ENCODE measurements at regions not wholly inside any gene's neighbourhood (a gene's known extent, or its start where the extent isn't known, plus 50 kb on each side); places are given as distances from the start of the nearest gene placed in this dataset.

DNA sequence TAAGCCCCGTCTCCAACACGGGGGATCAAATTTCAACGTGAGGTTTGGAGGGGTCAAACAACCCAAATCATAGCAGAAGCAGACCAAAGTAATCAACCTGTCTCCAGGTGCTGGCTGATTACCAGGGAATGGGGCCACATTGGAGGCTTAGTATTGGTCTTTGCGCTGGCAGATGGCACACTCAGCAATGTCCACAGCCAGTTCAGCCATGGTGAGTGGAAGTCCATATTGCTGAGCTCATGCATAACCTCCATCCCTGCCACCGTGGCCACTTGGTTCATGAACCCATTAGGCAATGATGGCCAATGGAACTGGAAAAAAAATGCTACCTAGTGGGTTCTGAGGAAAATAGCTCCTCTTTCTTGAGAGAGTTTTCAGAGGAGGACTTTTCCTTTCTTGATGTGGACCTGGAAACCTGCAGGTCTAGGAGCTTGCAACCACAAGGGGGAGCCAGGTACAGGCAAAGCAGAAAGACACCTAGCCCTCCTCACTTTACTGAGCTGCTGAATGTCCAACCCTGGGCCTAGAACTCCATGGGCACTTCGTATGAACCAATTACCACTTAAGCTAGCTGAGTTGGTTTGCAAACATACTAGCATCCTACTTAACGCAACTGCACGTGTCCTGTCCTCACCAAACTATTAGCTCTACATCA is 128.0 kb upstream of the GYPC start:
- no peak for TF ChIP-seq ZNF274 (IDR thresholded peaks at IDR 0.05; ENCODE audit: low read depth, low read length)
- no peak for TF ChIP-seq SUZ12 (IDR thresholded peaks at IDR 0.05; ENCODE audit: extremely low read depth, insufficient read depth, insufficient read length)
- no peak for TF ChIP-seq YY1 (IDR thresholded peaks at IDR 0.05; ENCODE audit: insufficient read depth, insufficient read length)
- peak; percentile 69 for DNase-seq (ENCODE audit: low read depth, low spot score)
- H3K4me3 ChIP-seq (ENCODE audit: insufficient read length, low read depth) = no peak overlapping the region

DNA sequence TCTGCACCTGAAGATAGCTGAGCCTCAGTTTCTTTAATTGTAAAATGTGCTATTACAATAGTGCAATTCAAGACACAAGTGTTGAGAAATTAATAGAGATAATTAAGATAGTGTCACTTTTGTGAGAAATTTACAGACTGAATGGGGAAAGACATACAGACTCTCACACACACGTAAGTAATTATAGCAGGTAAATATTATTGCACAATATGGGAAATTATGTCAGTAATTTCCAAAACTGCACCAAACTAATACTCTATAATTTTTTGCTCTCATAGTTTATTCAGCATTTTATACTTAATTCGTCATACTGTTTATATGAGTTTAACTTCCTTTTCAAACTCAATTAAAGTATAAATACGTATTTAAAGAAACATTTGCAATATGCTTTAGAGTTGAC is 124.9 kb upstream of the GYPC start:
- no peak for DNase-seq (ENCODE audit: low read depth, low spot score)
- Histone ChIP-seq H3K9ac (ENCODE audit: insufficient read length, low read depth) (no peak overlapping the region), H3K4me1 (ENCODE audit: insufficient read depth, insufficient read length) (no peaks in the 10 kb centered on the region), H3K4me3 (ENCODE audit: insufficient read length, low read depth) (no peak overlapping the region), H3K36me3 (ENCODE audit: insufficient read depth, insufficient read length, low read length) (no peaks in the 10 kb centered on the region), H3K9me3 (ENCODE audit: insufficient read depth, low read length) (no peaks in the 10 kb centered on the region), H3K27me3 (ENCODE audit: insufficient read depth, insufficient read length) (no peaks in the 10 kb centered on the region)
- TF ChIP-seq ZNF274 (IDR thresholded peaks at IDR 0.05; ENCODE audit: low read depth, low read length) (no peak), YY1 (IDR thresholded peaks at IDR 0.05; ENCODE audit: insufficient read depth, insufficient read length) (no peak), SUZ12 (IDR thresholded peaks at IDR 0.05; ENCODE audit: extremely low read depth, insufficient read depth, insufficient read length) (no peak)

More for the DNA sequence above, 128.0 kb upstream of the GYPC start:
- H3K27me3 ChIP-seq (ENCODE audit: insufficient read depth, insufficient read length) = no peaks in the 10 kb centered on the region
- no peaks in the 10 kb centered on the region for H3K36me3 ChIP-seq (ENCODE audit: insufficient read depth, insufficient read length, low read length)
- no peaks in the 10 kb centered on the region for H3K9me3 ChIP-seq (ENCODE audit: insufficient read depth, low read length)
- no peak overlapping the region for H3K9ac ChIP-seq (ENCODE audit: insufficient read length, low read depth)
- H3K4me1 ChIP-seq (ENCODE audit: insufficient read depth, insufficient read length) = no peaks in the 10 kb centered on the region

DNA sequence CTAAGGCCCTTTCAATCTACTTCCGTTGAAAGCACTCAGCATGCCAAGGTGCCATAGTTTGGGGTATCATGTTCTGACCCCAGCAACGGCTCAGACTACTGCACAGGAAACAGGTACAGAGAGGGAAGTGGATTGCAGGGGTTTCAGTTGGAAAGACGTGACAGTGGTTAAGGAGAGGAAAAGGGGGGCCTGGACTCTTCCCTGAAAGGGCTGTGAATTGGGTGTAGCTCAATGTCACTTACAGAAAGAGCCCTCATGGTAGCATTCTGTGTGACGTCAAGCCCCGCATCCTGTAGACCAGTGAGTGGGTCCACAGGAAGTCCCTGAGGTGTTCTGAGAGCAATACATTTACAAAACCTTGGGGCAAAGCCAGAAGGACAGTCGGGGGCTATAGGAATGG is 121.5 kb upstream of the GYPC start:
- no peak overlapping the region for H3K4me3 ChIP-seq (ENCODE audit: insufficient read length, low read depth)
- H3K9me3 ChIP-seq (ENCODE audit: insufficient read depth, low read length) = no peaks in the 10 kb centered on the region
- TF ChIP-seq SUZ12 (IDR thresholded peaks at IDR 0.05; ENCODE audit: extremely low read depth, insufficient read depth, insufficient read length) (no peak), YY1 (IDR thresholded peaks at IDR 0.05; ENCODE audit: insufficient read depth, insufficient read length) (no peak), ZNF274 (IDR thresholded peaks at IDR 0.05; ENCODE audit: low read depth, low read length) (no peak)
- H3K36me3 ChIP-seq (ENCODE audit: insufficient read depth, insufficient read length, low read length) = no peaks in the 10 kb centered on the region
- no peak overlapping the region for H3K9ac ChIP-seq (ENCODE audit: insufficient read length, low read depth)
- H3K4me1 ChIP-seq (ENCODE audit: insufficient read depth, insufficient read length) = no peaks in the 10 kb centered on the region
- H3K27me3 ChIP-seq (ENCODE audit: insufficient read depth, insufficient read length) = no peaks in the 10 kb centered on the region
- no peak for DNase-seq (ENCODE audit: low read depth, low spot score)

DNA sequence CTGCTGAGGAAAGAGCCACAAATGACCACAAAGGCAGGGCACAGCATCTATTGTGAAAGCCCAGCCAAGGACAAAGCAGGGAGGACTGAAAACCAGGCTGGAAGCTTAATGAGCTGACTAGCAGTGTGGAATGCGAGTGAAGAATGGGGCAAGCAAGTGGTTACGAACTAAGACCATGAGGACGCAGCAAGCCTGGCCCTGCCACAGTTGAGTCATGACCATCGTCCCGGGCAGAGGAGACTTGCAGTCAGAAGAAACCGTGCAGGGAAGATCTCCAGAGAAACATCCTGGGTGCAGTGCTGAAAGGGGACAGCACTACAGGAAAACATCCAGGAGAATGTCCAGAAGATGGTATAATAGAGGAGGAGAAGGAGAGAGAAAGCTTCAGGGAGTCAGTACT is 120.5 kb upstream of the GYPC start:
- DNase-seq (ENCODE audit: low read depth, low spot score) = no peak
- Histone ChIP-seq H3K9ac (ENCODE audit: insufficient read length, low read depth) (no peak overlapping the region), H3K4me3 (ENCODE audit: insufficient read length, low read depth) (no peak overlapping the region), H3K36me3 (ENCODE audit: insufficient read depth, insufficient read length, low read length) (no peaks in the 10 kb centered on the region), H3K27me3 (ENCODE audit: insufficient read depth, insufficient read length) (no peaks in the 10 kb centered on the region), H3K9me3 (ENCODE audit: insufficient read depth, low read length) (no peaks in the 10 kb centered on the region), H3K4me1 (ENCODE audit: insufficient read depth, insufficient read length) (no peaks in the 10 kb centered on the region)
- no peak for TF ChIP-seq SUZ12 (IDR thresholded peaks at IDR 0.05; ENCODE audit: extremely low read depth, insufficient read depth, insufficient read length)
- TF ChIP-seq YY1 (IDR thresholded peaks at IDR 0.05; ENCODE audit: insufficient read depth, insufficient read length) = no peak
- TF ChIP-seq ZNF274 (IDR thresholded peaks at IDR 0.05; ENCODE audit: low read depth, low read length) = no peak

DNA sequence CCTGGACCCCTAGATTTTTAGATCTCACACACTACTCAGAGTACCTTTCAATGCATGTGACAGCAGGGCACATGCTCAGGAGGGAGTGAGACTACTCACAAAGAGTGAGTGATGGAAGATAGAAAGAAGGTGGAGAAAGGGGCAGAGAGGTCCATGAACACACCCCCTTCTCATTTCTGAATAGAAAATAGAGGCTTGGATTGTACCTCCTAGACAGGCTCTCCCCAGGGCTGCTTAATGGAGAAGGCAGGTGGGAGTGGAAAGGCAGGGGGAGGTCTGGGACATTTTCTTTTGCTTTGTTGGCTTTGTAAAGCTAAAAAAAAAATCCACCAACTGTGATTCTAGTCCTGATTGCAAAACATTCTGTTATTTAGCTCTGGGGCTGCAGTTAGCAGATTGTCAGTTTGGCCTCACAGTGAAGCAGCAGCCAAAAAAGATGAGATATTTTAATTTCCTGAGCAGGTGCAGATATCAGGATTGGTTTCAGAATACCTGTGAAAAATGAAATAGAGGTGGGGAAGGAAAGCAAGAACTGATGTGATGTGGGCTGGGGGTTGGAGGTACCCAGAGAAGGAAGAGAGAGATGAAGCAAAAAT is 119.3 kb upstream of the GYPC start:
- Histone ChIP-seq H3K9ac (ENCODE audit: insufficient read length, low read depth) (no peak overlapping the region), H3K4me1 (ENCODE audit: insufficient read depth, insufficient read length) (no peaks in the 10 kb centered on the region), H3K4me3 (ENCODE audit: insufficient read length, low read depth) (no peak overlapping the region), H3K36me3 (ENCODE audit: insufficient read depth, insufficient read length, low read length) (no peaks in the 10 kb centered on the region), H3K9me3 (ENCODE audit: insufficient read depth, low read length) (0 out of 2 replicates have a peak, but pooled peaks cover 4% of the 10 kb centered on the region), H3K27me3 (ENCODE audit: insufficient read depth, insufficient read length) (no peaks in the 10 kb centered on the region)
- no peak for DNase-seq (ENCODE audit: low read depth, low spot score)
- TF ChIP-seq SUZ12 (IDR thresholded peaks at IDR 0.05; ENCODE audit: extremely low read depth, insufficient read depth, insufficient read length) (no peak), ZNF274 (IDR thresholded peaks at IDR 0.05; ENCODE audit: low read depth, low read length) (no peak), YY1 (IDR thresholded peaks at IDR 0.05; ENCODE audit: insufficient read depth, insufficient read length) (no peak)

DNA sequence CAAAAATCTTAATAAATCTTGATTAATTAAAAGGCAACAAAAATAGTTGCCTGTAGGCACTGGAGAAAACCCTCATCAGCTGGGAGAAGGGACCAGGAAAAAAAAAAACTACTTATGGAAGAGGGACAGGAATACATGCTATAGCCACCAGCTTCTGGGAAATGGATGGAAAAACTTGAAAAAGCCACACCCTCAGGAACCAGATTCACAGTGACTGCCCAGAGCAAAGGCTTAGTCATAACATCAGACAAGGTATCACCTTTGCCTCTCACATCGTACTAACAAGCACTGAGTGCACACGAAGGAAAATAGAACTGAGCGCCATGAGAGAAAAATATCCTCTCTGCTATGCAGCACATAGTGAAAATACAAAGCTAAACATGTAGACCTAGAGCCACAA is 116.9 kb upstream of the GYPC start:
- TF ChIP-seq YY1 (IDR thresholded peaks at IDR 0.05; ENCODE audit: insufficient read depth, insufficient read length) (no peak), ZNF274 (IDR thresholded peaks at IDR 0.05; ENCODE audit: low read depth, low read length) (no peak), SUZ12 (IDR thresholded peaks at IDR 0.05; ENCODE audit: extremely low read depth, insufficient read depth, insufficient read length) (no peak)
- Histone ChIP-seq H3K9me3 (ENCODE audit: insufficient read depth, low read length) (peaks cover 27% of the 10 kb centered on the region), H3K9ac (ENCODE audit: insufficient read length, low read depth) (no peak overlapping the region), H3K4me3 (ENCODE audit: insufficient read length, low read depth) (no peak overlapping the region), H3K27me3 (ENCODE audit: insufficient read depth, insufficient read length) (no peaks in the 10 kb centered on the region), H3K4me1 (ENCODE audit: insufficient read depth, insufficient read length) (no peaks in the 10 kb centered on the region), H3K36me3 (ENCODE audit: insufficient read depth, insufficient read length, low read length) (no peaks in the 10 kb centered on the region)
- DNase-seq (ENCODE audit: low read depth, low spot score) = no peak

DNA sequence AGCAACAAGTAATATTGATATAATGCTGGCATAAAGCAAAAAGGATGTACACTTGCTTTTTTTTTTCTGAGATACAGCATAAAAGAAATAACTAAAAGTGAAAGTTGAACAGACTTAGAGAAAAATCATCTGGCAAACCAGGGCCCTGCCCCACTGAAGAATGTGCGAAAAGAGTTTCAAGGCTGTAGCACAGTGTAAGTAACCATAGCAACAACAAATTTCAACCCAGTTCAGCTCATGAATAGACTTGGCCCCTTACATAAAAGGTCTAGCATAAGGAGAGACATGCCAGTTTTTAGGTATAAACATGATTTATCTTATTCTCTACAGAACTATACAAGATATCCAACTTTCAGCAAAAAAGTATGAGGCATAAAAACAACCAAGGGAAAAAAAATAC is 113.7 kb upstream of the GYPC start:
- DNase-seq (ENCODE audit: low read depth, low spot score) = no peak
- TF ChIP-seq ZNF274 (IDR thresholded peaks at IDR 0.05; ENCODE audit: low read depth, low read length) = no peak
- no peak for TF ChIP-seq YY1 (IDR thresholded peaks at IDR 0.05; ENCODE audit: insufficient read depth, insufficient read length)
- no peak for TF ChIP-seq SUZ12 (IDR thresholded peaks at IDR 0.05; ENCODE audit: extremely low read depth, insufficient read depth, insufficient read length)
- H3K36me3 ChIP-seq (ENCODE audit: insufficient read depth, insufficient read length, low read length) = no peaks in the 10 kb centered on the region
- peaks cover 31% of the 10 kb centered on the region for H3K9me3 ChIP-seq (ENCODE audit: insufficient read depth, low read length)
- no peak overlapping the region for H3K9ac ChIP-seq (ENCODE audit: insufficient read length, low read depth)
- no peaks in the 10 kb centered on the region for H3K27me3 ChIP-seq (ENCODE audit: insufficient read depth, insufficient read length)
- H3K4me3 ChIP-seq (ENCODE audit: insufficient read length, low read depth) = no peak overlapping the region
- H3K4me1 ChIP-seq (ENCODE audit: insufficient read depth, insufficient read length) = no peaks in the 10 kb centered on the region
